Dermis microvascular lymphatic vessel endothelial cell (primary cell): ENCODE measurements at regions not wholly inside any gene's neighbourhood (a gene's known extent, or its start where the extent isn't known, plus 50 kb on each side); places are given as distances from the start of the nearest gene placed in this dataset.

Source experiments
- DNase-seq, 2 donors: peaks; one replicate each; pipeline versions ENCODE4 v3.0.0 to v3.0.0-alpha.2; 2010; ENCODE audit warnings: low read depth in 2 of 2

- DNase-seq: no peak
Observed at GRCh38 chr20:57791178-57791962, 81.6 kb upstream of the PMEPA1 start.

GRCh38 chr20:57790176-57790575 lies 80.4 kb upstream of the PMEPA1 start:
- no peak for DNase-seq

GRCh38 chr20:57788936-57789613 lies 79.3 kb upstream of the PMEPA1 start:
- DNase-seq: no peak

GRCh38 chr20:57787990-57788781 lies 78.4 kb upstream of the PMEPA1 start:
- DNase-seq: no peak

- DNase-seq: no peak
Observed at GRCh38 chr20:57787151-57787989, 77.6 kb upstream of the PMEPA1 start.

- DNase-seq: no peak
Observed at GRCh38 chr20:57786304-57786932, 76.6 kb upstream of the PMEPA1 start.

GRCh38 chr20:57785720-57786119 lies 75.9 kb upstream of the PMEPA1 start:
- DNase-seq: no peak

GRCh38 chr20:57785061-57785460 lies 75.2 kb upstream of the PMEPA1 start:
- DNase-seq: no peak

GRCh38 chr20:57783956-57784837 lies 74.4 kb upstream of the PMEPA1 start:
- DNase-seq: no peak

GRCh38 chr20:57783196-57783595 lies 73.4 kb upstream of the PMEPA1 start:
- DNase-seq: no peak

- no peak for DNase-seq
Observed at GRCh38 chr20:57782631-57783041, 72.8 kb upstream of the PMEPA1 start.

- no peak for DNase-seq
Observed at GRCh38 chr20:57781901-57782300, 72.1 kb upstream of the PMEPA1 start.

- no peak for DNase-seq
Observed at GRCh38 chr20:57780906-57781305, 71.1 kb upstream of the PMEPA1 start.

- DNase-seq: no peak
Observed at GRCh38 chr20:57780398-57780797, 70.6 kb upstream of the PMEPA1 start.

GRCh38 chr20:57779401-57780003 lies 69.7 kb upstream of the PMEPA1 start:
- no peak for DNase-seq

- DNase-seq: no peak
Observed at GRCh38 chr20:57777911-57778310, 68.1 kb upstream of the PMEPA1 start.

GRCh38 chr20:57774951-57775350 lies 65.1 kb upstream of the PMEPA1 start:
- DNase-seq: no peak

GRCh38 chr20:57774111-57774880 lies 64.5 kb upstream of the PMEPA1 start:
- DNase-seq: no peak
